GM19240 (cell line): ENCODE measurements at regions not wholly inside any gene's neighbourhood (a gene's known extent, or its start where the extent isn't known, plus 50 kb on each side); places are given as distances from the start of the nearest gene placed in this dataset.

Source experiments
- DNase-seq: peaks from one replicate; pipeline ENCODE4 v3.0.0; 2011; ENCODE audit warnings: low spot score; ENCODE audit not compliant: insufficient read length

DNA sequence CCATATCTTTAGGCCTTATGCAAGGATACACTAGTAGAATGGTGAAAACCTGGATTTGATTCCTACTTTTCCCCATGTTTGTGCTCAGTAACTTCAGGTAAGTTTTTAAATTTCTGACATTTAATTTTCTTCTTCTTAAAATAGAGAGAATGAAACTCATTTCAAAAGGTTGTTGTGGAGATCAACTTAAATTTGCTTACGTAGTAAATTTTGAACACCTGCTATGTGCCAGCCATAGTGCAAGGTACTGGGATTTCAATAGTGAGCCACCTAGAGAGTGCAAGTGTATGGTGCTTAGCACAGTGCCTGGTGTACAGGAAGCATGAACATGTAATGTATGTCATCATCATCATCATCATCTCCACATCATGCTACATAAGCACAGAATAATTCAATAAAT lies 73.6 kb upstream of the SMIM36 start:
- no peak for DNase-seq

DNA sequence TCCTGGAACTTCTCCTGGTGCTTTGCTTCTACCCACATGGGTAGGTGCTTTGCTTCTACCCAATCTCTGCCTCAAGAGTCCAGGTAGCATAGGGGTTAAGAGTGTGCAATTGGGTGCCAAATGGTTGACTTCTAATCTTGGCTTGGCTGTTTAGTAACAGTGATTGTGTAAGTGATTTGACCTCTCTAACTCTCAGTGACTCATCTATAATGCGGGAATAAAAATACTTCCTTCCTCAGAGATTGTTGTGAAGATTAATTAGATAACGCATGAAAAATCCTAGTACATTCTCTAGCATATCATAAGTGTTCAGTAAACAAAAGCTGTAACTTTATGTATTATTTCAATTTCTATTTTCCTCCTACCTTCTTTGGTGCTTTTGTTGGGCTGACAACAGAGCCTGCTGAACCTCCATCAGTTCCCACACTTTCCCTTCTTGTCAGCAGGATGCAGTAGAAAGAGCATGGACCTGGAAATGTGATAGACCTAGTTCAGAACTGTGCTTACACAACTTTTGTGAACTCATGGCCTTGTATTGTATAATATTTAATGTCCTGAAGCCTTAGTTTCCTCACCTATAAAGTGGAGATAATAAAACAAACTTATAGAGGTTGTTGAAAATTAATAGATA lies 72.9 kb upstream of the SMIM36 start:
- DNase-seq, result no peak

DNA sequence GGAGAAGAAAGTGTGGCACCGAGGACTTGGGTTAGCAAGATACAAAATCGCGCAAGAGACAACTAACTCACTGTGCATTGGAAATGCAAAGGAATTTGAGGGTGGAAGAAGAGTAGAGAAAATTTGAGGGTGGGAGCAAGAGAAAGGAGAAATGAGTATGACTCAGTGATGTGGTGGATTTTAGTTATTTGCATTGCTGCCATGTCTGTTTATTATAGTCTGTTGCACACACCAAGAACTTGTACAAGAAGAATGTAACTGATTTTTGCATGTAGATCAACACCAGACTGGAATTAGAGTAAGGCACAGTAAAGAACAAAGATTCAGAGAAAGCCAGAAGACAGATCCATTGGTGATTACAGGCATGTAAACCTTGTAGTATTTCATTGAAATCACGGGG lies 71.6 kb upstream of the SMIM36 start:
- no peak for DNase-seq

DNA sequence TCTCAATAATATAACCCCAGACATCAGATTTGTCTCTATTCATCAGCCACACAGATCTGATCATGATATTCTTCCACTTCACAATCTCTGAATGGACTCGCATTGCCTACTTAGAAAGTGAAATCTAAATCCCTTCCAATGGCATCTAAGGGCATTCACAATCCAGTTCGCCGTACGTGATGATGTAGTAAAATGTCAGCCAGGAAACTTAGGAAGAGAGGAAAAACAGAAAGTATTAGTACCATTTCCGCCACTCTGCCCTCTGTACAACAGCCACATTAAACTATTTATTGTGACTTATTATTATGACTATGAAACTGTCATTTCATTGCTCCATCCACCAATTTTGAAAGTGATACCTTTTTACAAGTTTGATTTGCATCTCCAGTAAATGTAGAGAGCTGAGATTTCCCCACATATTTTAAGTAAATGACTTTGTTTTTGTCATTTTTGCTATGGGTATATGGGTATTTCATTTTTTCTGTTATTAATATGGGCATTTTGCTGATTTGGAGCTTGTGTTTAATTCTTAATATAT lies 69.4 kb upstream of the SMIM36 start:
- peak; percentile 12 for DNase-seq

DNA sequence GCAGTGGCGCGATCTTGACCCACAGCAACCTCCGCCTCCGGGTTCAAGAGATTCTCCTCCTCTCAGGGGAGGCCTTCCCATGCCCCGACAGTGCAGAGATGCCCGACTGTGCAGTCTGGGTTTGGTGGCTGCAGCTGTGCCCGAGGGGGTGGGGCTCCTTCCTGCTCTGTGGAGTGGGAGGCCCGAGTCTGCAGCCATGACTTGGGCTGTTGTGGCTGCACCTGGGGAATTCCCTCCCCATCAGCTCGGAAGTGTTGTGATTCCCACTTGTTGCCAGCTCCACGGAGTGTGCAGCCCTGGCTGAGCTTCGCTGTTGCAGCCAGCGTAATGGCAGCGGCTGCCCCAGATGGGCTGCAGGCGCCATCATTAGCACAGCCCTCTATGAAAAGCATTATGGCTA lies 66.4 kb upstream of the SMIM36 start:
- DNase-seq, result no peak

DNA sequence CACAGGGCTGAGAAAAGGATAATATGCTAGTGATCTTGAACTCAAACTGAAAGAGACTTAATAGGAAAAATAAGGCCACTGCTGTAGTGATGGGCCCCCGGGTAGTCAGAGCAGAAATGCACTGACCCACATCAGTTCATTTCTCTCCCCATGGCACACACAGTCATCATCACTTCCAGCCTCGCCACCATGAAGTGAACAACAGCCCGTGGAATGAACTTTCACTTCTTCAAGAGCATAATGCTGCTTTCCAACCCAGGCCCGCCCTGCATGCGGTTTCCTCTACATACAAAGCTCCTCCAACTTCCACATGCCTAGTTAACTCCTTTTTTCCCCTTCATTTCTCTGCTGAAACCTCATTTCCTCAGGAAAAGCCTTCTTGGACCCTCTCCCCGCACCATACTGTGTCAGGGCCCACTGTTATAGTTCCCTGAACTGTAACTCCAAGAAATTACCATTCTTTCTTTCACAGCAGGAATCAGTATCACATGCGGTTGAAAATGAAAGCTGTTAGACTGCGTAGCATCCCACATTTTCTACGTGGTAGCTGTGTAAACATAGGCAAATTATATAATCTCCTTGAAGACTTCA lies 65.8 kb upstream of the SMIM36 start:
- DNase-seq, result no peak

DNA sequence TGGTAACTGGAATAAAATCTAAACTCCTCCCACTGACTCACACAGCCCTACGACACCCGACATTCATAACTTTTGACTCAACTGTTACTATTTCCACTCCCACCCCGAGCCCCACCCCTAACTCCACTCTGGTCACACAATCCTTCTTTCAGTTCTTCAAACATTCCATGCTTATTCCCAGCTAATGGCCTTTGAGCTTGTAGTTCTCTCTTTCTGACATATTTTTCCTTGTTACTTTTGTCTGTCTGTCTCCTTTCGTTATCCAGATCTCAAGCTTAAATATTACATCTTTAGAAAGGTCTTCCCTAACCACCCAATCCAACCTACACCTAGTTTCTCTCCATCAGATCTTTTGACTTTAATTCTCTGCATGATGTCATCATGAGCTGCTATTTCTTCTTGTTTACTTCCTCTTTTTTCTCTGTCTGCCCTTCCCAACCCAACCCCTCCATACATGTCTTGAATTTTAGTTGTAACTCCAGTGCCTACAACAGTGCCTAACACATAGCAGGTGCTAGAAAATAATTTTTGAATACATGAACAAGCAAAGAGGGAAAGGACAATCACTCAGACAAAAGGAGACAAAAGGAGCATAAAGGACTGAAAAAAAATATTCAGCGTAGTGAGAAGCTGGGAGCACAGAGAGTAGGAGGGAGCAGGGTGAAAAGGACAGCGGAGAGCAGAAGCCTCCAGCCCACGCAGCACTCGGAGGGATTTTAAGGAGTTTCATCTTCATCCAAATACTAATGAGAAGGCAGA lies 65.2 kb upstream of the SMIM36 start:
- DNase-seq, result no peak

DNA sequence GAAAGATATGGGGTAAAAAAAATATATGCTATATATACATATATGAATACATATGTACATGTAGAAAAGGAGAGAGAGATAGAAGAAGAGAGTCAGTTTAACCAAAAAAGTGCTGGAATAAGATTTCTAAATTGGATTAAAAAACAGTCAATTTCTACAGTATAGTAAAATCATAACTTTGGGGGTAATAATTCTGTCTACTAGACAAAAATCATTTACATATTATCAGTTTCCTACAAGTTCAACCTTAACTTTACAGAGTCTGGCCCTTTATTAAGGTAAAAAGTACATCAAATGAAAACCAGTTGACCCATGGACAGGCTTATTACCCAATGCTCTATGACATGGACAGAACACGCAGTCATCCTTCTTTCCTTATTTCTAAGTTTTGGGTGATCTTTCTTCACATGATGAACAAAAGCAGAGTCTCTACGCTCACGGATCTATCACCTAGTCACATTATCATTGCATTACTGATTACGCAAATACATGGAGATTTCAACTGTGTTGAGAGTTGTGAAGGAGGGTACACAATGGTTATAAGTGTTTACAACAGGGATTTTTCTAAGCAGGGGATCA lies 63.9 kb upstream of the SMIM36 start:
- no peak for DNase-seq

DNA sequence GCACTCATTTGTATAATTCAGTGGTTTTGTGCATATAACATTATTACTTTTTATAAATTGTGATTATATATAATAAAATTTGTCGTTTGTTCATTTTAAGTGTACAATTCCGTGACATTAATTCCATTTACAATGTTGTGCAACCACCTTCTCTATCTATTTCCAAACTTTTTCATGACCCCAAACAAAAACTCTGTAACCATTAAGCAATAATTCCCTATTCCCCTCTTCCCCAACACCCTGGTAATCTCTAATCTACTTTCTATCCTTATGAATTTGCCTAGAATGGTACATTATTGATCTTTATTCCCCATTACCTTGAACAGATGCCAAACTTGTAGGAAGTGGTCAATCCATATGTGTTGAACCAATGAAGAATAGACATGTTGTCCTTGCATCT lies 61.3 kb upstream of the SMIM36 start:
- DNase-seq, result no peak

DNA sequence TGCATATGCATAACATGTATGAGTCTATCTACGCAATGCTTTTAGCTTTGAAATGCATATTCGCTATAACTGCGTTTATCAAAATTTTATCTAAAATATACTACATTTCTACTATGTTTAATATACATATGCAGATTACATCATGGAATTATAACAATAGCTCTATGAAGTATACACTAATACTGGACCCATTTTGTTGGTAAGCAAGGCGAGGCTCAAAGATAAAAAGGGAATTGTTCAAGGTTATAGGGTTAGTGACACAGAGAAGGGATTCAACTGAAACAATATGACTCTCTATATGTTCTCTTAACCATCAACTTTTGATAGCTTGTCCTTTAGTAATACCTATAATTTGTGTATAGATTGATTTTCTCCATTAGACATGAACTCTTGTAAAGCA lies 60.9 kb upstream of the SMIM36 start:
- no peak for DNase-seq

DNA sequence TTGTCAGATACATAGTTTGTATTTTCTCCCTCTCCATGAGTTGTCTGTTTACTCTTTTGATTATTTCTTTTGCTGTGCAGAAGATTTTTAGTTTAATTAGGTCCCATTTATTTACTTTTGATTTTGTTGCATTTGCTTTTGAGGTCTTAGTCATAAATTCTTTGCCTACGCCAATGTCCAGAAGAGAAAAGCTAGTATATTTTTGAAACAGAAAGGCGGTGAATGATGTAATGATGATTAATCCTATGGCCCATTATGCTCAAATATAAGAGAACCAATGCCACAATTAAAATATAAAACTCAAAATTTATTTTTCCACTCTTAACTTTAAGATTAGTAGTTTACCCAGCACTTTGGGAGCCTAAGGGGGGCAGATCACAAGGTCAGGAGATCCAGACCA lies 59.8 kb upstream of the SMIM36 start:
- no peak for DNase-seq

DNA sequence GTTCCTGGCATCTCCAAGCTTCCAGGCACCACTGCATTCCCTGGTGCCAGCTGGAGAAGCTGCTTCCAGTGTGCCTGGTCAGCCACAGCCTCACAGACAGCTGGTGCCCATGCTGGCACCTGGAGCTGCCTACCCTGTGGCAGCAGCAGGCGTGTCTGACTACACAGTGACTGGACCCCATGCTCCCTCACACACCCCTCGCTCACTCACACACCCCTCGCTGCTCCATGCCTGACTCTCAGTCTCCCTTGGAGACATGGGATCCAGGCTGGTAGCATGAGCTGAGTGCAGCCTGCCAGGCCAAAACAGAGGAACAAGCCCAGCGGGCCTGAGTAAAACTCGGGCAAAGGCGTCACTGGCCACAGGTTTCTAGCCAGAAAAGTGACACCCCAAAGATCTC lies 59.1 kb upstream of the SMIM36 start:
- no peak for DNase-seq

DNA sequence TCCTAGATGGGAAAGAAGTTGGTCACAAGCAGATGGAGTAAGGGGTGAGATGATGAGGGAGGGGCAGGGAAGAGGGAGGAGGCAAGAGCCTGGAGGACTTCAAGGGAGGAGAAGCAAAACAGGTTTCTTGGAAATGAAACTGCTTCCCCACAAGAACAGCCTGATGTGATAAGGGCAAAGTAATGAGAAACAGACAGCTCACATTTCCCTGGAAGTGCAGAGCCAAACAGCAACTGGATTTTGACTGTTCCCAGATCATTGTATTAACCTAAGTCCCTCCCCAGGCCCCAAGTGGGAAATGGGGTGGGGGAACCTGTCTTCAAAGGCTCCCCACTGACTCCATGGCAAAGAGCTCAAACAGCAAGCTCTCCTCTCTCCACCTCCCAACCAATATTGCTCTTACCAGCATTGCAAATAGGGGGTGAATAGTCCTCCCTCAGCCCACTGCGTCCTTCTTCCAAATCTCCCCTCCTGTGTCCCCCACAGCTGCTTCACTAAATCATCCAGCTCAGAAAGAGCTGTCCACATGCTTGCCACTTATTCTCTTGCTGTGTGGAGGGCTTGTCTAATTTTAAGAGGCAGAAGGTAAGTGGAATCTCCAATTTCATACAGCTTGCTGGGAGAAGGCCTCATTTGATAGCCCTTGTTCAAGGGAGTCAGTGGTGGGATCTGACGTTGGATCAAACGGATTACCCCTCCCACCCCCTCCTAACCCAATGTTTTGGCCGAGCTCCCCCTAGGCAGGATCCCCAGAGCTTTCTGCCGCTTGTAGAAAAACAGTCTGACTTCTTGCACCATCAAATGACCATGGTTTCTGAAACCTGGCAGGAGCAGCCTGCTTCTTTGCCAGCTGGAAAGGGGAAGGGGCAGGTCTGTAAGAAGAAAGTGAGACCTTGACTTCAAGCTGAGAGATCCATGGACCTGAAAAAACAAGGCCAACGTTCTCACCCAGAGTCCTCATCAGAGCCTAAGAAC lies 56.3 kb upstream of the SMIM36 start:
- no peak for DNase-seq

DNA sequence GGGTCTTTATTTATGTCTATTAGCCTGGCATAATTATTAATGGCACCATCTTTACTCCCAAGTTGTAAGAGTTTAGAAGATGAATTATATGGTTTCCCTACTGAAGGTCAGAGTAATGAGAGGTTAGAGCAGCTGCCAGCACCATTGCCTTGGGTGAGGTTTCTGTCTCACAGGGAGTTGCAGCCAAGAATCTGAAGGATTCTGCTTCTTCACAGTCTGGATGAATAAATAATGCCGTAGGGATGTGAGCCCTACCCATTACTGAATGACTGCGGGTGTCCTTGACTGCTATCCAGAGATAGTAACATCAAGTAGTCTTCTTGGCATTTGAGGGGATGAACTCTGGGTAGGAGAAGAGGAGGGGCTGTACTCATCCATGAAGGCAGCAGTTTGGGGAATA lies 52.8 kb upstream of the SMIM36 start:
- DNase-seq, result no peak

DNA sequence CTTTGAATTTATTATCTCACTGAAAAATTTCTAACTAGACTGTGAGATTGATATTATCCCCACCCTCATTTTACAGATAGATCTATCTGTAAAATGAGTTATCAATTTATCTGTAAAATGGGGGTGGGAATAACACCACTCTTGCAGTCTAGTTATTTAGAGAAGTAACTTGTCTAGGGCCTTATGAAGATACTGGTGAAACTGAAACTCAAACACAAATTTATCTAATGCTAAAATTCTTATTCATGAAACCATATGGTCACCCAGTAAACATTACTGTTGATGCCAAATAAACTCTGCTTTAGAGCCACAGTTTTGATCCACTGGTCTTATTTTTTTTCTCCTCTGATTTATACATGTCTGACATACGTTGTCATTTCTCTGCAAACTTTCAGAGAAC lies 52.1 kb upstream of the SMIM36 start:
- no peak for DNase-seq

DNA sequence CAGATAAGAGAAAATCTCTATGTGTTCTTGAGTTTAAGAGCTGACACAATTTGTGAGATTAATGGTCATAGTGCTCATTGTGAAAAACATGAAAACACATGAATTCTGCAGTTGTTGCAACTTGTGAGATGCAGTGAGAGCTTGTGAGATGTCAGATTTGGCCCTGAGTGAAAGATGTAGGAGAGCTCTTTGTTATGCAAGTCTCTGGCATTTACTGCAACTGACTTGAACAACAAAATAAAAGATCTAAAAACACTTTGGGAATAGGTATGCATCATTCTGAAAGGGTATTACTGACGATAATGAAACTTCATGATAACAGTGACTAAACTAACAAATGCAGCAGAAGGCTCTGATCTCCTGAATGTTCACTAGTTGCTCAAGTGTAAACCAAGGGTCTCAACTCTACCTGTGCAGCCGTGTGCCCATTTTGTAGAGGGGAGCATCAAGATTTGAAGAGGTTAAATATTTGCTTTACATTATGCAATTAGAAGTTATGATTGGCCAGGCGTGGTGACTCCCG lies 50.8 kb upstream of the SMIM36 start:
- DNase-seq, result no peak

DNA sequence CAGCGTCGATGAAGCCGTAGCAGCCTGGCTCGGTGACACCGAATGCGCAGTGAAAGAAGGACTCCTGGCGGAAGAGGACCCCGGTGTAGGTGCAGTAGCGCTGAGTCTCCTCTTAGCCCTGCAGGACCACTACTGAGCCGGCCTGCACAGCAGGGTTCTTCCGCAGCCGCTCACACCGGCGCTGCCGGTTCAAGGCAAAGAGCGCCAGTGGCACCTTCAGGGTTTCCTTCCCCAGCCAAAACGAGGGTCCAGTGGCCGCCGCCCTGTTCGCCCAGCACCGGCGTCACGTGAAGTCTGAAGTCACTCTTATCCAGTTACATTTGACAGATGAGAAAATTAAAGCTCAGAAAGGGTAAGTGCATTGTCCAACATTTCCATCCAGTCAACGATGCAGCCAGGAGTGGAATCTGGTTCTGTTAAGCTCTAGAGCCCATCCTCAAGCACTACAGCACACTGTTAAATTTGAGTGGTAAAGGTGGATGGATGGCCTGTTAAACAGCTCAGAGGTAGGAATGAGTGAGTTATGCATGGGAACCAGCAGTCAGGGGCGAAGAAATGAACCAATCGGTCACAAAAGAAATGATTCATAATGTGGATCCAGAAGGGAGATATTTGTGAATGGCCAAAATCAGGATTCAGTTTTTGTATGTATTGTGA lies 50.2 kb upstream of the SMIM36 start:
- no peak for DNase-seq
